ENCODE measurements at regions not wholly inside any gene's neighbourhood (a gene's known extent, or its start where the extent isn't known, plus 50 kb on each side); places are given as distances from the start of the nearest gene placed in this dataset.

DNA sequence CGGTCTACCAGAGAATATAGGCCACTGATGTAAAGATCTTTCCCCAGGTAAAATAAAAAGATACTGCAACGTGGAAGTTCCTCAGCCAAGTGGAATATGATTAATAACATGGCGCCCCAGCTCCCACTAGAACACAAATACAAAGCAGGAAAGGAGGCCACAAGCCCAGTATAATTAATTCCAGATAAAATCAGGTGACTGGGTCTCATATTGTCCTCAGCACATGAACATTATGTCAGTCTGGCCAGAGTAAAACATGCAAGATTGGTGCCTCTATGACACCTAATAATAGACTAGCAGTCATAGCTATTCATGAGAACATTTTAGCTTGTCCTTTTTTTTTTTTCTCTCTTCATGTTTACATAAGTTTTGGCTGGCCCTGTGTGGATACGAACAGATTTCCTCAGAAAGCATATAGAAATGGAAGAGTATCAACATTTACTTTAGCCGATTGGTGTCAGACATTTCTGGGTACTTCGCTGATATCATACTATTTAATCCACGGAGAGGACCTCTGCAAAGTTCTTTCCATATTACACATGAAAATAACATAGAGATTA is 523.8 kb upstream of the SETBP1 start:
- Histone ChIP-seq H3K36me3 (no peaks in the 10 kb centered on the region), H3K4me1 (no peaks in the 10 kb centered on the region), H3K27me3 (no peaks in the 10 kb centered on the region), H3K9me3 (peaks cover 0 to 2% (median 0%) of the 10 kb centered on the region in 4 donors), H3K27ac (replicated peaks in 1 of 4) (no peak overlapping the region), H3K4me3 (no peak overlapping the region)
- intact Hi-C loops (cut with DNase I) = no loop called here
- WGBS = 93% methylated on average over 7 of the region's 7 CpGs
- DNase-seq (ENCODE audit: extremely low spot score) = no peak
- TF ChIP-seq POLR2A (IDR thresholded peaks at IDR 0.05; ENCODE audit: low read depth) (no peak), EP300 (IDR thresholded peaks at IDR 0.05) (no peak), POLR2AphosphoS5 (IDR thresholded peaks at IDR 0.05) (no peak)
- TF ChIP-seq, protein P1, sequence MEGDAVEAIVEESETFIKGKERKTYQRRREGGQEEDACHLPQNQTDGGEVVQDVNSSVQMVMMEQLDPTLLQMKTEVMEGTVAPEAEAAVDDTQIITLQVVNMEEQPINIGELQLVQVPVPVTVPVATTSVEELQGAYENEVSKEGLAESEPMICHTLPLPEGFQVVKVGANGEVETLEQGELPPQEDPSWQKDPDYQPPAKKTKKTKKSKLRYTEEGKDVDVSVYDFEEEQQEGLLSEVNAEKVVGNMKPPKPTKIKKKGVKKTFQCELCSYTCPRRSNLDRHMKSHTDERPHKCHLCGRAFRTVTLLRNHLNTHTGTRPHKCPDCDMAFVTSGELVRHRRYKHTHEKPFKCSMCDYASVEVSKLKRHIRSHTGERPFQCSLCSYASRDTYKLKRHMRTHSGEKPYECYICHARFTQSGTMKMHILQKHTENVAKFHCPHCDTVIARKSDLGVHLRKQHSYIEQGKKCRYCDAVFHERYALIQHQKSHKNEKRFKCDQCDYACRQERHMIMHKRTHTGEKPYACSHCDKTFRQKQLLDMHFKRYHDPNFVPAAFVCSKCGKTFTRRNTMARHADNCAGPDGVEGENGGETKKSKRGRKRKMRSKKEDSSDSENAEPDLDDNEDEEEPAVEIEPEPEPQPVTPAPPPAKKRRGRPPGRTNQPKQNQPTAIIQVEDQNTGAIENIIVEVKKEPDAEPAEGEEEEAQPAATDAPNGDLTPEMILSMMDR (IDR thresholded peaks at IDR 0.05) = no peak

DNA sequence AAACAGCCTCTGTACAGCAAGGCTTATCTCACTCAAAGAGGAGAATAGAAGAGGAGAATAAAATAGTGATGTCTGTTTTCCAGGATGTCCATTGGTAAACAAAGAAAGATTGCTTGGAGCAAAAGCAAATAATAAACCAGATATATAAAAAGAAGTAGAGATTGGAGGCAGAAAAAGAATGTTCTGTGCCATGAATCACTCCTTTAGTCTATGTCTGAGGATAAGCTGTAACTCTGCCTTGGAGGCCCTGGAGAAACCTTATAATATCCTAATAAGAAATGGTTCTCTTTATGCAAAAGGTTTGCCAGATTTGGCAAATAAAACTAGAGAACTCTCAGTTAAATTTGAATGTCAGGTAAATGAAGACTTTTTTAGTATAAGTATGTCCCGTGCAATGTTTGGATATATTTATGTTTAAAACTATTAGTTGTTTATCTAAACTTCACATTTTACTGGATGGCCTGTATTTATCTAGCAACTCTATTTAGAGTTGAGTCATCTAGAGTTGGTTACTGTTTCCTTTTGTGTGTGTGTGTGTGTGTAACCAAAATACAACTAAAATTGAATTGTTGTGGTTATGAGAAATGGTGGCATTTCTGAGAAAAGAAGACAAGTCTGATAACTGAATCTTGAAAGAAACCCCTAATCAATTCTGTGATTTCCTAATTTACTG is 510.3 kb upstream of the SETBP1 start:
- WGBS = 96% methylated on average over 1 of the region's 1 CpG
- intact Hi-C loops (cut with DNase I) = no loop called here
- no peak overlapping the region for H3K4me3 ChIP-seq
- H3K36me3 ChIP-seq = no peaks in the 10 kb centered on the region
- TF ChIP-seq POLR2AphosphoS5 (IDR thresholded peaks at IDR 0.05) (no peak), POLR2A (IDR thresholded peaks at IDR 0.05; ENCODE audit: low read depth) (no peak), EP300 (IDR thresholded peaks at IDR 0.05) (no peak)
- TF ChIP-seq, protein P1 (IDR thresholded peaks at IDR 0.05) = no peak
- H3K9me3 ChIP-seq = no peaks in the 10 kb centered on the region
- no peak for DNase-seq (ENCODE audit: extremely low spot score)
- no peaks in the 10 kb centered on the region for H3K27me3 ChIP-seq
- no peaks in the 10 kb centered on the region for H3K4me1 ChIP-seq
- no peak overlapping the region for H3K27ac ChIP-seq (replicated peaks in 1 of 4)

DNA sequence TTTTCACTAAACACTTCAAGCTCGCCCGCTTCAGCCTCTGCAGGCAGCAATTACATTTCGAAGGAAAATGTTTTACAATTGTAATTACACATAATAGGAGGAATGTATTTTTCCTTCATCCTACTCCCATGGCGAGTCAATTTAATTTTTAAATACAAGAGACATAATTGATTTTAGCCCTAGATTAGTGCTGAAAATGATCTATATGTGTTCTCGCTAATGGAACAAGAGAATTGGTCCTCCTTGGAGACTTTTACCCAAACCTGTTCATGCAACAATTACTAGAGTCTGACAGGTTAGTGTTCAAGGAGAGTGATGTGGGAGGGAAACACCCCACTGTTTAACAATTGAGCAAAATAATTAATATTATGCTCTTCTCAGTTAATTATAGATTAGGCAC is 509.4 kb upstream of the SETBP1 start:
- Histone ChIP-seq H3K4me3 (no peak overlapping the region), H3K27me3 (no peaks in the 10 kb centered on the region), H3K27ac (replicated peaks in 1 of 4) (no peak overlapping the region), H3K4me1 (no peaks in the 10 kb centered on the region), H3K9me3 (no peaks in the 10 kb centered on the region), H3K36me3 (no peaks in the 10 kb centered on the region)
- DNase-seq (ENCODE audit: extremely low spot score) = no peak
- intact Hi-C loops (cut with DNase I) = no loop called here
- TF ChIP-seq EP300 (IDR thresholded peaks at IDR 0.05) = no peak
- WGBS = 90% methylated on average over 5 of the region's 5 CpGs

DNA sequence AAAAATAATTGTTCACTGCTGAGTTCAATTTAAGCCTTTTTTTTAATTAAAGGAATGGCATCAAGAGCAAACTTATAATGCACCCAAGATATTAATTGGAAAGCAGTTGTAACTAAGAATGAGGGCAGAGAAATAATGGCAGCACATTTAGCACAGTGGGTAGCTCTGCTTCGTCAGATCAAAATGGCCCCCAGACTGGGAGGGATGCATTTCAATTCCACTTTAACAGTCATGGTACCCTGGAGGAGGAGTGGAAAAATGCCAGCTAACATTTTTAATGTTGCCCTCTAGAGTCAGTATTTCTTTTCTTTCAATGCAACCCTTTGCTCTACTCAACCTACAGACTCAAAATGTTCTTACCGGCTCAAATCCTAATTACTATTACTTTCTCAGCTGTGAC is 504.8 kb upstream of the SETBP1 start:
- Histone ChIP-seq H3K36me3 (no peaks in the 10 kb centered on the region), H3K27ac (replicated peaks in 1 of 4) (no peak overlapping the region), H3K4me1 (peaks cover 0 to 1% (median 0%) of the 10 kb centered on the region in 4 donors), H3K9me3 (no peaks in the 10 kb centered on the region), H3K4me3 (no peak overlapping the region), H3K27me3 (no peaks in the 10 kb centered on the region)
- no peak for DNase-seq (ENCODE audit: extremely low spot score)
- WGBS = 94% methylated on average over 2 of the region's 2 CpGs
- no peak for TF ChIP-seq POLR2A (IDR thresholded peaks at IDR 0.05; ENCODE audit: low read depth)
- no peak for TF ChIP-seq POLR2AphosphoS5 (IDR thresholded peaks at IDR 0.05)
- TF ChIP-seq, protein P1 (IDR thresholded peaks at IDR 0.05) = no peak
- TF ChIP-seq EP300 (IDR thresholded peaks at IDR 0.05) = no peak
- intact Hi-C loops (cut with DNase I) = no loop called here

DNA sequence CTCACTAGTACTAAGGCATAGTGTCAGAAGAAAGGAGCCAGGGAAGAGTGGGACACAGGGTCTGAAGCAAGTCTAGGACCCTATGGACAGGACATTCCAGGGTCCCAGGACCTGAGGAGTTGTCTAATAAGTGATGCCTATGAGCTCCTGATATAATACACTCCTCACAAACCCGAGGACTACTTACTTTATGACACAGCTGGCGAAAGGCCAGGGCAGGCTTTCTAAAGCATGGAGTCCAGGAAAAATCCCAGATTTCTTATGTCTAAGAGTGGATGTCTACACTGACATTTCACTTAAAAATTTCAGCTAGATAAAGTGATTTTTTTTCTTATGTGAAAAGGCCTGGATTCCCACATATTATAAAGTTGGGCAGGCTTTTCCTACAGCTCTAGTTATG is 502.2 kb upstream of the SETBP1 start:
- Histone ChIP-seq H3K9me3 (no peaks in the 10 kb centered on the region), H3K4me1 (peaks cover 0 to 19% (median 3%) of the 10 kb centered on the region in 4 donors), H3K27me3 (no peaks in the 10 kb centered on the region), H3K4me3 (no peak overlapping the region), H3K36me3 (no peaks in the 10 kb centered on the region), H3K27ac (replicated peaks in 1 of 4) (no peak overlapping the region)
- no peak for DNase-seq (ENCODE audit: extremely low spot score)
- intact Hi-C loops (cut with DNase I) = no loop called here
- 65% methylated on average over 2 of the region's 2 CpGs for WGBS
- TF ChIP-seq POLR2A (IDR thresholded peaks at IDR 0.05; ENCODE audit: low read depth) (no peak), POLR2AphosphoS5 (IDR thresholded peaks at IDR 0.05) (no peak), EP300 (IDR thresholded peaks at IDR 0.05) (no peak)
- TF ChIP-seq, protein P1 (IDR thresholded peaks at IDR 0.05) = no peak
